Retina (tissue), 1 donor: ENCODE measurements at regions not wholly inside any gene's neighbourhood (a gene's known extent, or its start where the extent isn't known, plus 50 kb on each side); places are given as distances from the start of the nearest gene placed in this dataset.
"Not testable (repeated sequence)": the region's sequence is repeated elsewhere in the genome, so short reads cannot be mapped to it uniquely, and the experiment has no call there.

Experiments used
- DNase-seq: peaks from one replicate; pipeline ENCODE4 v3.0.0-alpha.2; 2016

DNA sequence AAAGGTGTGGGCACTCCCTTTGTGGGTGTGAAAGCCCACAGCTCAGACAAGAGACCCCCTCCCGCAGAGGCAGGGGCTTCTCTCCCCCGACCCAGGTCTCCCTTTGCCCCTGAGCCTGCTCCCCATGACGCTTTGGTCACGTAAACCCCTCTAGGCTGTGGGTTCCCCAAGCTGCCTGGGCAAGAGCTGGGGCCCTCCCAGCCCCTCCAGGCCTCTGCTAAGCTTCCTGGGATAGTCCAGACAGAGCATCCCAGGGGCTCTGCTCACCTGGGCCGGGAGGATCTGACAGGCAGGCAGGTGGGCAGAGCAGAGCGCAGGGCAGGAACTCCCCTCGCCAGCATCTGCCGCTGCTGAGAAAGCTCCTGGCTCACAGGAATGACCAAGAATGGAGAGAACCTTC lies 177.3 kb downstream of the BANP start:
- DNase-seq, result no peak

DNA sequence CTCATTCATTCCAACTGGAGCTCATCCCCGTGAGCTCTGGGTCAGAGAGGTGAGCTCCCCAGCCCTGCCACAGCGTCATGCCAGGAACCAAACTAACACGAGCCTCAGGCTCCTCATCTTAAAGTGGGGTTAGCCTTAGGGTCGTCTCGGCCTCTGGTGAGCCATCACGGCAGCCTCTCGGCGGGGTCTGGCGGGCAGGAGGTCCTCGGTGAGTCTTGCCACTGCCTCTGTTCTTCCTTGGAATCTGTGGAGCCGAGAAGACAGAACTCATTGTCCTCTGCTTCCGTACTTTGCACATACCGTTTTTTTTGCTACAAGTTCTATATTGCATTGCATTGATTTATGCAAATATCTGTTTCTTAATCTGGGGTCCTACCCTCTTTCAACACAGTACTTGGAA lies 177.9 kb downstream of the BANP start:
- DNase-seq, result not testable (repeated sequence)

DNA sequence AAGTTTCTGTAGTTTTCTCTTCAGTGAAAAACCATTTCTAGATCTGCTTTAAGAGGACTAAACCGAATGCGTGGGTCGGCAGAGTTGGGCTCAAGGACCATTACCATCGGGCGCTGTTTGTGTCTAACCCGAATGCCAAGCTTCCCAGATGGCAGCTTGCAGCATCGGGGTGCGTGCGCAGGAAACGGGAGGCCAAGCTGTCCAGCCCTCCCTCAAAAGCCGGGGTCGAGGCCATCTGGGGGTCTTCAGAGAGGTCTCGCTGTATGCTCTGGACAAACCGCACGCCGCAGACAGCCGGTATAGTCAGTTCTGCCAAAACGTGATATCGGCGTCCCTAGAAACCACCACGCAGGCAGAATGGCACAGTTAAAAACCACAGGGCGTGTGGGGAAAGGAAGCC lies 178.8 kb downstream of the BANP start:
- no peak for DNase-seq

DNA sequence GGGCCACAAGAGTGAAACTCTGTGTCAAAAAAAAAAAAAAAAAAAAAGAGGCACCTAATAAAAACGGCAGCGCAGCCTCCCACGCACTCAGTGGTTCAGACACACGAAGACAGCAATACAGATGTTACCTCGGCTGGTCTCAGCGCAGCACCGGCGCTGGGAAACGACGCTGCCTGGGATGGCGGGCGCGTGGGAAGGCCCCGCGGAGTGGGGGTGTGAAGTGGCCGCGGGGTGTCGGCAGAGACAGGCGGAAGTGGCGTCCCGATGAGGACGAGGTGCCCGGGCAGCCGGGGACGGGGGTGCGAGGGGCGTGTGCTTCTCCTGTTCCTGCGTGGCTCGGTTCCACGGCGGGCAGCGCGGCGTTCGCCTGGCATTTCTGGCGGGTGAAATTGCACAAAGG lies 179.4 kb downstream of the BANP start:
- DNase-seq, result no peak

DNA sequence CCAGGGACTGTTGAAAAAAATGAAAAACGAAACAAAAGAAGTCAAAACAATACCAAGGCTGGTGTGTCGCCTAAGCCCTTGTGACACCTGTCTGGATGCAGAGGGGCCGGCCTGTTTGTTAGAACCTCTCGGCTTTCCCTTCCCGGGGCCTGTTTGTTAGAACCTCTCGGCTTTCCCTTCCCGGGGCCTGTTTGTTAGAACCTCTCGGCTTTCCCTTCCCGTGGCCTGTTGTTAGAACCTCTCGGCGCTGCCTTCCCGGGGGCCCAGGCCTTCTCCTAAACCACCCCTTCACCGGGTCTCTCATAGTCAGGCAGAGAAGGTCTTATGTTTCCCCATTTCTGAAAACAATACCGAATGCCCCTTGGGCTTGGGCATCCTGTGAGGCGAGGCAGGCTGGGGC lies 180.0 kb downstream of the BANP start:
- DNase-seq, result no peak

DNA sequence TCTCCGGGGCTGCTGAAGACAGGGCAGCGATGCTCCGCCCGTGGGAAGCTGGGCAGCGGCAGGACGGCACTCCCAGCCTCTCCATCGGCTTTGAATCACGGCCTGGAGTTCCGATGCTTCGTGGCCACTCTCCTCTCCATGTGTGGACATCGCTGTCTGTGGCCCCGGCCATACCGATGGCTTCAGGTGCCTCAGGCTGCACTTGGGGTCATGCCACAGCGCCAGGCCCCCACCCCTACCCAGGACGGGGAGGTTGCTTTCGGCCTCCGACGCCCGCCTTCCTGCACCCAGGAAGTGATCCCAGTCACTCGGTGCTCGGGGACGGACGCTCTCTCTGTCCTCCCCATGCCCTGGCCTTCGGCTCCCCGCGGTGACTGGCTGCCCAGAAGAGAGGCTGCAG lies 180.7 kb downstream of the BANP start:
- no peak for DNase-seq

DNA sequence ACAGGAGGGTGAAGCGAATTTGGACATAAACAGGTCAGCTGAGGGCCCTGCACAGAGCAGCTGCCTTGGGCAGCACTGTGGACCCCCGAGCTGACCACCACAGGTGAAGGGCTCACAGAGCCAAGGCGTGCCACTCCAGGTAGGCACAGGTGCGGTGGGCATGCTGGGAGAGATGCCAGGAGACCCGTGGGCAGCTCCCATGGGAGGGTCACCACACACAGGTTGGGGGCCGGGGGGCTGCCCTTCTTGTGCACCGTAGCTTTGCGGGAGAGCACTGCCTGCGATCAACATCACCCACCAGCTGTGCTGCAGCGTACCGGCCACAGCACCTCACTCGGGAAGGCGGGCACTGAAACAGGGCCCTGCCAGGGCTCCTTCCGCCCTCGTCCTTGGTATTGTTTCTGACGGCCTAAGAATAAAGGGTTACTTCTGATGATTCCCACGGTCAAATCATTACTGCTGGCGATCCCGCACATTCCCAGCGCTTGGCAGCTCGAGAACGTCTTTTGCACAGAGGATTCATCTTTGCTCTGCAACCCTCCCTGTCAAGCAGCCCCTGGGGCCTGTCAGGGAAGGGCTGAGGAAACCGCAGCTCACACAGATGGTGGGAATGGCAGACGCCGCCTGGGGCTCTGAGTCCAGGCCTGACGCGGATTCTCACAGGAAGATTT lies 181.7 kb downstream of the BANP start:
- no peak for DNase-seq

DNA sequence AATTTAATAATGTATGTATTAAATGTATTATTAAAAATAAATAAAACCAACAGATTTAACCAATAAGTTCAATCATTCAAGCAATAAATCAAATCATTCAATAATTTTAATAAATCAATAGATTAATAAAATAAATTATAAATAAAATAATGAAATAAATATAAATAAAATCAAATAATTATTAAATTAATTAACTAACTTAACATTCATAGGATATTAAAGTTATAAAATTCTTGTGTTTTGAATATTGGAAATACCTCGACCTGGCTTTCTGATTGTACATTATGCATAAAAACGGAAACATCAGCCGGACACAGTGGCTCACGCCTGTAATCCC lies 182.2 kb downstream of the BANP start:
- DNase-seq, result no peak

DNA sequence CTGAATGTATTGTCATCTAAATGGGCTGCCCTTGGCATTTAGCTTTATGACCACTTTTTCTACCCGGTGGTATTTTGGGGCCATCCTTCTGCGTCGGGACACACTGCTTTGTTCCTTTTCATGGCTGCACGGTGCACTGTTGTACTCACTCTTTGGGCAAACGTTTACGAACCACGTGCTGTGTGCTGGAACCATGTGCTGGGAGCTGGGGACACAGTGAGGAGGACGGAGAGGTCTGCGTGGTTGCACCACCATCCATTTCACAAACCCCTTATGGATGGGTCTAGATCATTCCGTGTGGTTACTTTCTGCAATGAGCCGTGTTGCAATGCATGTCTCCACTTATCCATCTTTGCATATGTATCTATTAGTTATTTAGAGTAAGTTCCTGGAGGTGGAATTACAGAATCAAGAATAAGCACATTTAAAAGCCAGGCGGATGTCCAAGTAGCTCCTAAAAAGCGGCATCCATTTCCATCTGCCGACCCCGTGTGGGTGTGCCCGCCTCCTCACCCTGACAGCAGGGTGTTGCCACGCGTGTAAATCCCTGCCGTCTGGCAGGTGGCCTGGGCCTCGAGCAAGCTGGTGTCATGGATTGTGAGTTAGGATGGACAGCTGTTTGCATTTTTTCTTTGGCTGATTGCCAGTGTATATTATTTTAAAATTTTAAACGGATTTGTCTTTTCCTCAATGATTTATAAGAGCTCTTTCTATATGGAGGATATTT lies 183.1 kb downstream of the BANP start:
- not testable (repeated sequence) for DNase-seq

DNA sequence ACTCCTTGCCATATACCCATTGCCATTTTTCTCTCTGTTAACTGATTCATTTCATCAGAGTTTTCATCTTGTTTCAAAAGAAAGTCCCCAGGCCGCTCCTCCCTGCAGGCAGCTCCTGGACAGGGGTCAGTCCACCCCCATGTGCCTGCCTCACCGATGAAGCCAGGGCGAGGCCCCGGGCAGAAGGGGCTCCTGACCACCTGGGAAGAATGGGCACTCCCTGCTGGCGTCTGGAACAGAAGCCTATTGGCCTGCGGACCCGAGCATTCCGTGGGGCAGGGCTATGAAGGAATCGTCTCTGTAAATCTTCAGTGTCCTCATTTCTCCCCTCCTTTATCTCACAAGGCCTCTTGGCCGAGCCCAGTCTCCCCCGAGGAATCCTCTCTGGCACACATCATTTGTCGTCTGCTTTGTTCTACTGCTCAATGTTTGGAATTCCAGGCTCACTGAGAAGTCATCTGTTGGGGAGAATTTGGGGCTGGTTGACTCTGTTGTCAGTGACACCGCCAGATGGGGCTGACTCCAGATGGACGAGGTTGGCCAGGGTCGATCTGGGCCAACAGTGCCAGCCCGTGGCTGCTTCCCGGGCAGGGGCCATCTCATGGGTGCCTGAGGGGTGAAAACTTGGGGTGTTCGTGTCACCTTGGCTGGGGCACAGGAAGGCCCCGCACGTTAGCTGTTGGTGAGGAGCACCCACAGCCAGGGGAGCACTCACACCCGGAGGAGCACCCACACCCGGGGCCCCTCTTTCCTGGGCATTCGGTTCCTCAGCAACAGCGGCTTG lies 183.9 kb downstream of the BANP start:
- not testable (repeated sequence) for DNase-seq

DNA sequence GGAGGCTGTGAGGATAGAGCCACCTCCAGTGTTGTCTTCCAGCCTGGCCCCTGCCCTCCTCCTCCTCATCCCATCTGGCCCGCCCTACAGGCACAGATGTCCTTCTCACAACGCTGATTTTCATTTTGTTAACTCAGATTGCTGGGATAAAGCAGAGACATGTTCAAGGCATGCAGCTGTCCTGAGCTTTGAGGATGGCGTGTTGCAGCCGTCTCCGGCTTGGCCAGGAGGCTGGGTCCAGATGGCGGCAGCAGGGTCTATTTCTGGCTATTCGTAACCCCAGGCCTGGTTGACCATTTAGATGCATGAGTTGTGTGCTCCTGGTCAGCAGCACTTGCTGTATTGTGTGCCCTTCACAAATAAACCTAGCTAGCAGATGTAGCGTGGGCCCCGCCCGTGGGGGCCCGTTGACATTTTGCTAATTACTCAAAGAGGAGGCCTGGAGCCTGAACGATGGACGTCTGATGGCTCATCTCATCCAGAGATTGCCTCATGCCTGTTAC lies 185.0 kb downstream of the BANP start:
- peak; percentile 44 for DNase-seq

DNA sequence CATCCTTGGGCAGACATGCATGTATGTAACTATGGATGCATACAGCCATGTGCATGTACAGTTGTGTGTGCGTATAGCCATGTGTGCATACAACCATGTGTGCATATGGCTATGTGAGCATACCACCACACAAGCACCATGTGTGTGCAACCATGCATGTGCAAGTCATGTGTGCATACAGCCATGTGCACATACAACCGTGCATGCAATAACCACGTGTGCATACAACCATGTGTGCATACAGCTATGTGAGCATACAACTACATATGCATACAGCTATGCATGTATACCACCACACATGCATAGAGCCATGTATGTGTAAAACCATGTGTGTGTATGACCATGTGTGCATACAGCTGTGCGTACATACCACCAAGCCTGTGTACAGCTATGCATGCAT lies 185.7 kb downstream of the BANP start:
- not testable (repeated sequence) for DNase-seq

DNA sequence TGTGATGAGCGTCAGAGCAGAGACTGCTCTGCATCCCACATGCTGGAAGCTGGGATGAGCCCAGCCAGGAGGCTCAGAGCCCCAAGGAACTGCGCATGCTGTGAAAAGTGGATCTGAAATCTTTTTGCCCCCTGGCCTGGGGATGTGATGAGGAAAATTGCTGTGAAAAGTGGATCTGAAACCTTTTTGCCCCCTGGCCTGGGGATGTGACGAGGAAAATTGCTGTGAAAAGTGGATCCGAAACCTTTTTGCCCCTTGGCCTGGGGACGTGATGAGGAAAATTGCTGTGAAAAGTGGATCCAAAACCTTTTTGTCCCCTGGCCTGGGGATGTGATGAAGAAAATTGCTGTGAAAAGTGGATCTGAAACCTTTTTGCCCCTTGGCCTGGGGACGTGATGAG lies 187.9 kb downstream of the BANP start:
- not testable (repeated sequence) for DNase-seq

DNA sequence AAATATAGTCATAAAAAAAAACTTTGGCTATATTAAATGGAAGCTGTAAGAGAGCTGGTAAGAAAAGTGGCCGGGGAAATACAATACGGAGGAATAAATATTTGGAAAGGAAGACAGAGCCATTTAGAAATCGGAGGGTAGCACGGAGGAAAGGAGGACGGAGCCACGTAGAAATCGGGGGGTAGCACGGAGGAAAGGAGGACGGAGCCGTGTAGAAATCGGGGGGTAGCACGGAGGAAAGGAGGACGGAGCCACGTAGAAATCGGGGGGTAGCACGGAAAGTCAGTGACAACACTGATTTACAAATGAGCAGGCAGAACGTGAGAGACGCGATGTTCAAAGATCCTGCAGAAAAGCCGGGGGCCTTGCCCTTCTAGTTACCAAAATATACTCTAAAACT lies 189.0 kb downstream of the BANP start:
- not testable (repeated sequence) for DNase-seq

DNA sequence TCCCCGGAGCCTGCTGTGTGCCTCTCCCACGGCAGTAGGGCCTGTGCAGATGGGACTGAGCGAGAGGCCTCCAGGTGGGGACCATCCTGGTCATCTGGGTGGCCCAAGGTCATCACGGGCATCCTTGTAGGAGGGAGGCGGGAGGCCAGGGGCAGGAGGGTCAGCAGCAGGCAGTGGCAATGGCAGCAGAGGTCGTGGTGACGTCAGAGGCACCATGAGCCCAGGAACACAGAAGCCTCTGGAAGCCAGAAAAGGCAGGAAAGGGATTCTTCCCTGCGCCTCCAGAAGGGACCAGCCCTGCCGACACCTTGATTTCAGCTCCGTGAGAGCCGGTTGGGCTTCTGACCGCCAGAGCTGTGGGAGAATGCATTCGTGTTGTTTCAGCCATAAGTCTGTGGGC lies 190.3 kb downstream of the BANP start:
- no peak for DNase-seq

DNA sequence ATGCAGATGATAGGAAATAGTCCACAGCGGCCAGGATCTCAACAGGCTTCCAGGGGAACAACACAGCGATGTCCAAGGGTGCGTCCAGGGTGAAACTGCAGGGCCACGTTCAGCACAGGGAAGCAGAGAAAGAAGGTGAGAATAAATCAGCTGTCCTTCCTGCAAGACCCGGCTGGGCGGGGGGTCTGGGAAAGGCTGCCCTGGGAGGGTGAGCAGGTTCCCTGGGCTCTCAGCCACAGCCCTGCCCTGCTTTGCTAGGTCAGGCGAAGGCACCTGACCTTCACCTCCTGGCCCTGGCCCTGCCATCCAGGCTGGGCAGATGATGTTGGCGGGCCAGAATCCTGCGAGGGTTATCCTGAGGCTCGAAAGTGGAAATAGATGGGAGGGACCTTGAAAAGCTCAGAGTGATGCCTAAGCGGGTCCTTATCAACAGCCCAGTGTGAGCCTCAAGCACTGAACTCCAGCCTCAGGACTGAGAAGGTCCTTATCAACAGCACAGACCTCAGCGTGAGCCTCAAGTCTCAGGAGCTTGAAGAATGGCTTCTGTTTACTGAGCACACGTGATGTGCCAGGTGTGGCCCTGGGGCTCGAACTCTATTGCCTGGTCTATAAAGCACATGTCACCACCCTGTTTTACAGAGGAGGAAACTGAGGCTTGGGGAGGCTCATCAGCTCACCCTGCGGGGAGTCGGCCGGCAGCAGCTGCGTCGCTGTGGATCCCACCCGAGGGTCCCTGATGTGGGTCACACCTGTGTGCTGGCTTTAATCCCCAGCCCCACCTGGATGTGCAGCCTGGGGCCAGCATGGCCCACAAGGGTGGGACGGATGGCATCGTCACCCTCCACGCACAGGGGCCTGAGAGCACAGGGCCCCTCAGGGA lies 191.1 kb downstream of the BANP start:
- DNase-seq, result not testable (repeated sequence)

DNA sequence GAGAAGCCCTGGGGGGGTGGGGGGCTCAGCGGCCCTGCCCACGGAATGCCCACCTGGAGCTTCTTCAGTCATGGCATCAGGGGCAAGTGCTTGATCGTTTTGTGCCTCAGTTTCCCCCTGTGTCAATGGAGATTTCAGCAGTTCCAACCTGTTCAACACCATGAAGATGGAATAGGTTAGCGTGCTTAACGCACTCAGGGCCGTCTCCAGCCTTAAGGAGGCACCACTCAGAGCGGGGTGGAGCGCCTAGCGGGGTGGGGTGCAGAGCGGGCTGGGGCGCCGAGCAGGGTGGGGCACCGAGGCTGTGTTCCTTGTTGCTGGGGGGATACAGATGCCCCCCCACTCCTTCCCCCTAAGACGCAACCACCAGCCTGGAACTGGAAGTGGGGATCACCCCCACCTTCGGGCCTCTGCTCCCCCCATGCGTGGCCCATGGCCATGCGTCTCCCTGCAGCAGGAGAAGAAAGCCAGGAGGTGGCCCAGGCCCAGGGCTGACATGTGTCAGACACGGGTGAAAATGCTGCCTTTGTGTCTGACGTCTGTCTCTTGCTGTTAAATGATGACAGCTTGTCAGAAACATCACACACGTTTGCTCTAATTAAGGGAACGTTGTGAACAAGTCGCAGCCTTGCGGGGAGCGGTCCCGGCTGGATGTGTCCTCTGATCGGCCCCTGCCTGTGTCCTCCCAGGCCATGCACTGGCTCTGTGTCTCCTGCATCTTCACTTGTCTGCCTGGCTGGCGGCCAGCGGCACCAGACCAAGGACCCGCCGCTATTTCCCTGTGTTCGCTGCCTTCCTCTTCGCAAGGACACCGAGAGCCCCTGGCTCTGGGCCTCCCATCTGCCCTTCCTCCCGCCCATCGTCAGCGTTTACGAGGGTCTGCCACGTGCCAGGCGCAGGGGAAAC lies 192.1 kb downstream of the BANP start:
- DNase-seq, result peak; percentile 73

DNA sequence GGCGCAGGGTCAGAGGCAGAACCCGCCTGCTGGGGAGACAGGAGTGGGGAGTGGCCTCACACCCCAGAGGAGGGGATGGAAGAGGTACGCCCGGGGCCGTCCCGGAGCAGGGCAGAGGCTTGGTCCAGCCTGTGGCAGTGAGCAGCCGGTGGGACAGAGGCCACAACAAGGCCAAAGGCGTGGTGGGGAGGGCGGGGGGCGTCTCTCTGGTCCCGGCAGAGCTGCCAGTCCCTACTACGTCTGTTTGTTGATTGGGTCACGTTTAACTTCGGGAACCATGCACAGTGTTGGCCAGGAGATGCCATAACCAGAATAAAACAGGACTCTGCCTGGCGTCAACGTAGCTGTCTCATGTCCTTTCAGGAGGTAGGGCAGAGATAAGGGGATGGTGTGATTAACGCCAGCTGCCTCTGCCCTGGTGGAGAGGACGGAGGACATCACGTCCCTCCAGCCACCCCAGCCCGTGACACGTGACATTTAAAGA lies 192.8 kb downstream of the BANP start:
- peak; percentile 54 for DNase-seq

DNA sequence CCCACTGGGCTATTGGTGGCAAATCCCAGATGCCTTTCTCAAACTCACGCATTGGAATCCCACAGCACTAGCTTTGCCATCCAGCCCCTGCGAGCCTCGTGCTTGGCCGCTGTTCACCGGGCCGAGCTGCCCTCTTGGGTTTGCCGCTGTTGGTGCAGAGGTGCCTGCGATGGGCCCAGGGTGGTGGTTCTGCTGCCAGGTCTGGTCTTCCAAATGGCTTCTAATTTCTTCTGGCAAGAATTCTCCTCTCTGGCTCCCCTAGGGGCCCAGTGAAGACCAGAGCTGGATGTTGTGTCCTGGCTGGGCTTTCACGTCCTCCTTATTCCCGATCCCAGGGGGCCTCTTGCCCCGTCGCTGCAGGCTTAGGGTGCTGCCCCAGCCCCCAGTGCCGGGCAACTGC lies 194.1 kb downstream of the BANP start:
- DNase-seq, result not testable (repeated sequence)

DNA sequence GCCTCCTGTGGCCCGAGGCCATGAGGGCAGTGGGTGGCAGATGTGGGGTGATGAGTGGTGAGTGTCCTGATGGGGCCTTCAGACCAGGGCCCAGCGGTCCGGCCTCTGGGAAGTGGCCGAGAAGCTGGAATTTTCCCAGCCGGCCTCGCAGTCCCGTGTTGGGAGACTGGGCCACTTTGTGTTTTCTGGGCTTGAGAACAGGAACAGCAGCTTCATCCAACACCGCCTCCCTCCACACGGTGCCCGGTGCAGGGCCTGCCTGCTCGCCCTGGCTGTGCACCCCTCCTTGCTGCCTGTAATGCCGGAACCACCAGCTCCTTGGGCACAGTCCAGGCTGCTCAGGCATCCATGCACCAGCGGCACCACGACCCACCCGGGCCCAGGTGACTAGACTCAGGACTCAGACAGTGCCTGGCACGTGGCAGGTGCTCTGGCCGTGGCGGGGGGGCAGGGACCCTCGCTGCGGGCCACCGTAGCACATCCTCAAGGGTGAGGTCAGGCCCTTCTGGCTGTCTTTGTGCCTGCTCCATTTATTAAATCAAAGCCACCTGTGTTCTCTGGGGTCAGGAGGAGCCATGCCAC lies 194.7 kb downstream of the BANP start:
- not testable (repeated sequence) for DNase-seq

DNA sequence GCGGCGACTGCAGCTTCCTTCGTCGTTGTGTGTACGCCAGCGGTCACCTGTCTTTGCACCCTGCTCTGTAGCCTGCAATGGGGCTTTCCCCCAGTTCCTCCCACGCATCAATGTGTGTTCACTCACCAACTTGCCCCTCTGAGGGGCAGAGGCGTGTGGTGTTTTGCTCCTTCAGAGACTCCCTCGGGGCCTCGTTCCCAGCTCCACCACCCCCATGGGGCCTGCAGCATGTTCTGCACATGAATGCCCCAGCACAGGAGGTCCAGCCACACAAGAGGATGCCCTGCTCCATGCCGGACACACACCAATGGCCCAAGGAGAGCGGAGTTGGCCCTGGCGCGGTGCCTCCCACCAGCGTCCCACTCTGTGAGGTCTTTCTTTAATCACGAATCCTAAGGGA lies 196.8 kb downstream of the BANP start:
- DNase-seq, result not testable (repeated sequence)
